Lung (tissue), 11 donors: ENCODE measurements at regions not wholly inside any gene's neighbourhood (a gene's known extent, or its start where the extent isn't known, plus 50 kb on each side); places are given as distances from the start of the nearest gene placed in this dataset.
A peak's percentile ranks its signal among the peaks of the same experiment; 100 is the strongest.

Source experiments
- ATAC-seq: fragments of 200-7000 bp; cut with Tn5 transposase; one replicate; pipeline ENCODE4 v1.9.1; 2020; ENCODE audit warnings: moderate number of reproducible peaks; ENCODE audit not compliant: insufficient read depth, low FRiP score
- DNase-seq, 3 donors: peaks; one replicate each; pipeline ENCODE4 v3.0.0-alpha.2; 2013 to 2017
- H3K27ac ChIP-seq, 2 donors: one replicate each; pipeline ENCODE4 v1.5.1; 2013; ENCODE audit warnings: mild to moderate bottlenecking in 2 of 2, moderate library complexity in 2 of 2, control low read depth in 1 of 2, inconsistent platforms in 1 of 2, low read depth in 1 of 2, low read length in 1 of 2
- H3K27me3 ChIP-seq, 3 donors: one replicate each; pipeline ENCODE4 v1.5.1; 2013; ENCODE audit warnings: low read length in 2 of 3; ENCODE audit not compliant: control insufficient read depth in 3 of 3, insufficient read depth in 3 of 3
- H3K36me3 ChIP-seq, 4 donors: one replicate each; pipeline ENCODE4 v1.5.1; 2013; ENCODE audit warnings: low read length in 4 of 4, mild to moderate bottlenecking in 1 of 4, moderate library complexity in 1 of 4; ENCODE audit not compliant: control insufficient read depth in 4 of 4, insufficient read depth in 4 of 4
- H3K4me1 ChIP-seq, 5 donors: one replicate each; pipeline ENCODE4 v1.5.1; 2013; ENCODE audit warnings: low read length in 5 of 5, mild to moderate bottlenecking in 2 of 5, moderate library complexity in 1 of 5; ENCODE audit not compliant: control insufficient read depth in 5 of 5, insufficient read depth in 5 of 5
- H3K4me3 ChIP-seq: one replicate; pipeline ENCODE4 v1.5.1; 2013; ENCODE audit warnings: mild to moderate bottlenecking, control low read depth, moderate library complexity
- H3K9ac ChIP-seq, 2 donors: one replicate each; pipeline ENCODE4 v1.5.1; 2013; ENCODE audit warnings: low read length in 2 of 2, control low read depth in 1 of 2; ENCODE audit not compliant: insufficient read depth in 1 of 2
- H3K9me3 ChIP-seq, 4 donors: one replicate each; pipeline ENCODE4 v1.5.1; 2013; ENCODE audit warnings: low read length in 3 of 4, mild to moderate bottlenecking in 1 of 4, moderate library complexity in 1 of 4; ENCODE audit not compliant: control insufficient read depth in 4 of 4, insufficient read depth in 3 of 4
- WGBS, 2 donors: extraction: QIAGEN DNeasy Blood & Tissue Kit; methylation state at CpG; one replicate each; pipeline ENCODE4 v1.1.7; 2013; 5-methylcytosine and 5-hydroxymethylcytosine counted together
- TF ChIP-seq, protein P1 (sequence below): IDR thresholded peaks from 2 replicates; pipeline ENCODE4 v1.5.1; 2012; ENCODE audit warnings: mild to moderate bottlenecking; ENCODE audit errors: control extremely low read depth, extremely low read depth
- donor health status: control.
- donor health status: control.
- donor health status: Bipolar disorder and iron deficiency.
- donor health status: healthy.
- donor health status: DM: yes; HTN: yes; CAD: no.

DNA sequence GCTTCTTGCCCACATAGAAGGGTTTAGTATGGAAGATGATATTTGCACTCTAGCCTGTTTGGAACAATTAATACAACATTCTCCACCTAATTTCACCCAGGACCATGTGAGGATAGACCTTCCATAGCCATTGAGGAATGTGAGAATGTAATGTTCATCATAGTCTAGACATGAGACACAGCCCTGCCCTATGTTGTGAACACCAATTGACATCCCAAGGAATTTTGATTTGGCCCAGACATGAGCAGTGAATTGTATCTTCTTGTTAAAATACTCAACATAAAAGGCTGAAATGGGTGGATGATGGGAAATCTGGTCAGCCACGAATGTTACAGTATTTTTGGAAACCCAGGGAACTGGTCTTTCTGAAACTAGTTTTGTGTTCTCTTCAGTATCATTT, 892.3 kb upstream of the CHORDC1 start:
- no peaks in the 10 kb centered on the region for H3K4me1 ChIP-seq
- no peaks in the 10 kb centered on the region for H3K36me3 ChIP-seq
- no peaks in the 10 kb centered on the region for H3K27me3 ChIP-seq
- no peak for DNase-seq
- TF ChIP-seq, protein P1, sequence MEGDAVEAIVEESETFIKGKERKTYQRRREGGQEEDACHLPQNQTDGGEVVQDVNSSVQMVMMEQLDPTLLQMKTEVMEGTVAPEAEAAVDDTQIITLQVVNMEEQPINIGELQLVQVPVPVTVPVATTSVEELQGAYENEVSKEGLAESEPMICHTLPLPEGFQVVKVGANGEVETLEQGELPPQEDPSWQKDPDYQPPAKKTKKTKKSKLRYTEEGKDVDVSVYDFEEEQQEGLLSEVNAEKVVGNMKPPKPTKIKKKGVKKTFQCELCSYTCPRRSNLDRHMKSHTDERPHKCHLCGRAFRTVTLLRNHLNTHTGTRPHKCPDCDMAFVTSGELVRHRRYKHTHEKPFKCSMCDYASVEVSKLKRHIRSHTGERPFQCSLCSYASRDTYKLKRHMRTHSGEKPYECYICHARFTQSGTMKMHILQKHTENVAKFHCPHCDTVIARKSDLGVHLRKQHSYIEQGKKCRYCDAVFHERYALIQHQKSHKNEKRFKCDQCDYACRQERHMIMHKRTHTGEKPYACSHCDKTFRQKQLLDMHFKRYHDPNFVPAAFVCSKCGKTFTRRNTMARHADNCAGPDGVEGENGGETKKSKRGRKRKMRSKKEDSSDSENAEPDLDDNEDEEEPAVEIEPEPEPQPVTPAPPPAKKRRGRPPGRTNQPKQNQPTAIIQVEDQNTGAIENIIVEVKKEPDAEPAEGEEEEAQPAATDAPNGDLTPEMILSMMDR, result no peak
- no peak for ATAC-seq
- H3K27ac ChIP-seq, result no peak overlapping the region
- H3K4me3 ChIP-seq, result no peak overlapping the region
- no peak overlapping the region for H3K9ac ChIP-seq
- H3K9me3 ChIP-seq, result no peaks in the 10 kb centered on the region
- 48 to 51% methylated on average over 1 of the region's 1 CpG for WGBS, 2 donors

DNA sequence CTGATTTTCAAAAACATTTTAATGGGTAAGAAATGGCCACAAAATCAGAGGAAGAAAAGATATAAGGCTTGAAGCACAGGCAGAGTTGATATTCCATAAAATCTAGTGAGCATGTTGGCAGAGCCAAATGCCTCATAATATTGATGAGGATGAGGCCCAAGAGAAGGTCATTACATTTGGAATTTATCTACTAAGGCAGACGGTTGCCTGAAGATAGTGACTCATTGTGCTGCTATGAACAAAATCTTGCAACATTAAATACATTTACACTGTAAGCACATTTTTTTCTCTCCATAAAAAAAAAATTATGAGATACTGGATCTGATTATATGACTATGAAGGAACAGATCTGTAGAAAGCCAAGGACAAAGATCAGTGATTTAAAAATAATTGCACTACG, 881.4 kb upstream of the CHORDC1 start:
- Histone ChIP-seq H3K27ac (no peak overlapping the region), H3K9me3 (no peaks in the 10 kb centered on the region), H3K27me3 (no peaks in the 10 kb centered on the region), H3K4me1 (peaks cover 0 to 4% (median 0%) of the 10 kb centered on the region in 5 donors), H3K4me3 (no peak overlapping the region), H3K36me3 (no peaks in the 10 kb centered on the region), H3K9ac (no peak overlapping the region)
- no peak for ATAC-seq
- 58 to 74% methylated on average over 2 of the region's 2 CpGs for WGBS, 2 donors
- TF ChIP-seq, protein P1, result no peak
- peak in 2 of 3 donors; percentile 75 to 80 for DNase-seq

GRCh38 chr11:91100427-91100826, 877.6 kb upstream of the CHORDC1 start:
- TF ChIP-seq, protein P1, result no peak
- H3K27ac ChIP-seq, result no peak overlapping the region
- WGBS, 2 donors, result 73 to 75% methylated on average over 3 of the region's 3 CpGs

DNA sequence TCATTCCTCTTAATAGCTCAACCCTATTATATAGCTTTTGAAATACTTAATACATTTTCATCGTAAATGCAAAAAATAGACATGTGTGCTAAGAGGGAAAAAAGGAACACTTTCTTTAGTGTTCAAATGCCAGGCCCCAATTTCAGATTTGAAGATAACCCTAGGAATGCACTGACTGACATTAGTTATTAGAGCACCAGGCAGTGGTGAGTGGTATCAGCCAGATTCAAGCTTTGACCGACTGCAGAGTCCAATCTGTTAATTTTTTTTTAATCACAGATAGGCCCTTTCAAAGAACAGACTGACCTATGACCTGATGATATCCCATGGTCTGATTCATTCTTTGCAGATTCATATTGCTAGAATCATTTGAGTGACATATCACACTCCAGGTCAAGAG, 874.2 kb upstream of the CHORDC1 start:
- 61 to 74% methylated on average over 2 of the region's 2 CpGs for WGBS, 2 donors
- ATAC-seq (no peak), DNase-seq (no peak)
- Histone ChIP-seq H3K27me3 (no peaks in the 10 kb centered on the region), H3K4me3 (no peak overlapping the region), H3K4me1 (no peaks in the 10 kb centered on the region), H3K36me3 (no peaks in the 10 kb centered on the region), H3K27ac (no peak overlapping the region), H3K9me3 (no peaks in the 10 kb centered on the region), H3K9ac (no peak overlapping the region)
- TF ChIP-seq, protein P1, result no peak

More at GRCh38 chr11:91100427-91100826, 877.6 kb upstream of the CHORDC1 start:
- Histone ChIP-seq H3K4me1 (peaks cover 0 to 4% (median 0%) of the 10 kb centered on the region in 5 donors), H3K9ac (no peak overlapping the region), H3K27me3 (no peaks in the 10 kb centered on the region), H3K4me3 (no peak overlapping the region), H3K36me3 (no peaks in the 10 kb centered on the region), H3K9me3 (no peaks in the 10 kb centered on the region)
- DNase-seq (no peak), ATAC-seq (no peak)
